GM12892 (cell line): ENCODE measurements at regions not wholly inside any gene's neighbourhood (a gene's known extent, or its start where the extent isn't known, plus 50 kb on each side); places are given as distances from the start of the nearest gene placed in this dataset.

Experiments used
- POLR2A ChIP-seq: IDR thresholded peaks from 2 replicates; pipeline ENCODE4 v1.6.1; 2011; ENCODE audit warnings: low read depth, low read length, control low read depth
- POLR2AphosphoS5 ChIP-seq: IDR thresholded peaks from 2 replicates; pipeline ENCODE4 v1.6.1; 2011; ENCODE audit warnings: low read depth, low read length, control low read depth

- TF ChIP-seq POLR2AphosphoS5 (no peak), POLR2A (no peak)
These were observed 599.3 kb downstream of the BUD13 start for GRCh38 chr11:116173506-116173905.
